T47D (cell line): ENCODE measurements at regions not wholly inside any gene's neighbourhood (a gene's known extent, or its start where the extent isn't known, plus 50 kb on each side); places are given as distances from the start of the nearest gene placed in this dataset.
"Not testable (repeated sequence)": the region's sequence is repeated elsewhere in the genome, so short reads cannot be mapped to it uniquely, and the experiment has no call there.

ENCODE experiments used
- DNase-seq, 2 experiments: peaks; one replicate each; pipeline versions ENCODE4 v3.0.0 to v3.0.0-alpha.2; 2011 to 2012; ENCODE audit warnings: low read depth in 1 of 2, low spot score in 1 of 2
- JUND ChIP-seq: IDR thresholded peaks from 2 replicates; pipeline ENCODE4 v1.6.1; 2012; ENCODE audit warnings: low read depth
- in situ Hi-C: cut with HindIII; loops from 2 replicates; pipeline ENCODE4 v1.10.0; 2016; ENCODE audit warnings: low sequenced_read_pairs, low pct_unique_long_range_greater_than_20kb

DNA sequence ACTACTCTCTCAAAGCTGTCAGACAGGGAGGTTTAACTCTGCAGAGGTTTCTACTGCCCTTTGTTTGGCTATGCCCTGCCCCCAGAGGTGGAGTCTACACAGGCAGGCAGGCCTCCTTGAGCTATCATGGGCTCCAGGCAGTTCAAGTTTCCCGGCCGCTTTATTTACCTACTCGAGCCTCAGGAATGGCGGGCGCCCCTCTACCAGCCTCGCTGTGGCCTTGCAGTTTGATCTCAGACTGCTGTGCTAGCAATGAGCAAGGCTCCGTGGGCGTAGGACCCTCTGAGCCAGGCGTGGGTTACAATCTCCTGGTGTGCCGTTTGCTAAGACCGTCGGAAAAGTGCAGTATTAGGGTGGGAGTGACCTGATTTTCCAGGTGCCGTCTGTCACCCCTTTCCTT, 124.3 kb downstream of the PTCHD1 start:
- DNase-seq, in situ Hi-C loops: not testable (repeated sequence)

DNA sequence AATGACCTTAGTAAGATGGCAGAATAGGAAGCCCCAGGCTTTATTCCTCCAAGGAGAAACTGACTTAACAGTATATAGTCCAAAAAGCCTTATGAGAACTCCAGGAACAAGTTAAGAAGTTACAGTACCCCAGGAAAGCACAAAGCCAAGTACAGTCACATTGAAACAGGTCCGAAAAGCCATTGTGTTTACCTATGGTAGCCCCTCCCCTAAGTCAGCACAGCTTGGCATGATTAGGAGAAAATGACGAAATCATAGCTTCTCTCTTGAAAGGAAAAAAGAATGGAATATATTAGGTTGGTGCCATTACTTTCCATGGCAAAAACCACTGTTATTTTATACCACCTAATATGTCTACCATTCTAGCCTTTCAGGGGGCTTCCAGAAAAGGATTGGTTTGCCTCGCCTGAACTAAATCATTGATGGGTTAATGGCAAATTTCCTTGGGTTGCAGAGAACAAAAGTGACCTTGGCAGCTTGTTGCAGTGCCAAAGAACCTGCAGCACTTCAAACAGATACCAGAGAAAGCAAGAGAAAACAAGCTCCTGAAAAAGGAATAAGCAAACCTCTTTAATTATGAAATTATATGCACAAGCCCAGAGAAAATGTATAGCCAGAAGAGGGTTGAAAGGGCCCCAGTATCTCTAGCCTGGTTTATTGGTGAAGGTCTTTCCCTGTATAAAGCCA, 130.6 kb downstream of the PTCHD1 start:
- in situ Hi-C loops, result no loop called here
- no peak for DNase-seq
- TF ChIP-seq JUND, result no peak

DNA sequence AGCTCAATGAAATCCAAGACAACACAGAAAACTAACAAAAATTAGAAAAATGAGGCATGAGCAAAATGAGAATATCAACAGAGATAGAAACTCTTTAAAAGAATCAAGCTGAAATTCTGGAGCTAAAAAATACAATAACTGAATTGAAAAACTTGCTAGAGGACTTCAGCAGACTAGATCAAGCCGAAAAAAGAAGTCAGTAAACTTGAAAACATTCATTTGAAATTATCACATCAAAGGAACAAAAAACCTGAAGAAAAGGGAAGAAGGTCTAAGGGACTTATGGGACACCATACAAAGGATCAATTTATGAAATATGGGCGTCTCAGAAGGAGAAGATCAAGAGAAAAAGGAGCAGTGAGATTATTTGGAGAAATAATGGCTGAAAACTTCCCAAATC, 131.3 kb downstream of the PTCHD1 start:
- no peak for TF ChIP-seq JUND
- in situ Hi-C loops, result no loop called here
- no peak for DNase-seq

DNA sequence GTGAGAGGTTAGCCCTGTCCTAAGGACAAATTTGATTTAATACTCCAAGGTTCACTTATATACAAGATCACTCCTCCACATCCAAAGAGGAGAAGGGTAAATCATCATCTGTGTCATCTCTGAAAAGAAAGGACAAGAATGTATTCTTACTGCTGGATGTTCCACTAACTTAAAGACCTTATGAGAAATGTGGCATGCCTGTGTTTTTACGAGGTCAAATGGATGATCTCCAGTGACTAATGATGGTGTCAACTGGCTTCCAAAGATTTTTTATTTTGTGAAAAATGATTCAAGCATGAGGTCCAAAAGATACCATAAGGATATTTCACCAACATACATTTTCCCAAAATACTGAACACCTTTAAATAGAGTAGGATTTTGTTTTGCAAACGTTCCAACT, 143.4 kb downstream of the PTCHD1 start:
- no peak for TF ChIP-seq JUND
- no peak for DNase-seq
- in situ Hi-C loops, result no loop called here

DNA sequence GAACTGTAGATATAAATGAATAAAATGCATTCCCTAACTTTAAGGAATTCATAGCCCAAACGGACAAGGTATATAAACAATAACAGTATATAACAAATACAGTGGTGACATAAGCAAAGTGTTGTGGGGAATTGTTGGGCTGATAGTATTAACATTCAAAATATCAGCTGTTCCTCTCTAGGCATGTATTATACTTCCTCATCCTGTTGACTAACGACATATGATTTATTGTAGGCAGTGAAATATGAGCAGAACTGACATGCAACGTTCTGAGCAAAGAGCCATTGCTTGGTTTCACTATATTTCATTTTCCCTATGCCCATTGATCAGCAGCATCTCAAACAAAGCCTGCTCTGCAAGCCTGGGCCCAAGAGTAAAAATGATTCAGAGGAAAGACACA, 143.9 kb downstream of the PTCHD1 start:
- TF ChIP-seq JUND, result no peak
- DNase-seq, result no peak
- in situ Hi-C loops, result no loop called here

DNA sequence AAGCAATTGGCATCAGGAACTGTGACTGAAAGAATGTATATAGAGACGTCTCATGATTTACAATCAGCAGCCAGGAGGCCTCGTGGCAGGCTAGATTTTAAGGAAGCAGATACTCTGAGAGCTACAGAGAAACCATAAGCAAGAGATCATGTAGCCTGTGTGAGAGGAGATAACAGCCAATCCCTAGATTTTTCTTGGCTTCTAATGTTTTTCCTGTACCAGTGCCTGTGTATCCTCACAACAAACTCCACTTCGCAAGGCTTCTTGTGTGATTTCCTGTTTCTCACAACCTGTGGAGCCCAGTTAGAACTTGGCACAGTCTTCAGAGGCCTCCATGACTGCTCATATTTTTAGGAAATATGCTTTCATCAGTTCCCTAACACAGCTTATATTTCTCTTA, 147.9 kb downstream of the PTCHD1 start:
- TF ChIP-seq JUND, result no peak
- DNase-seq, result no peak
- in situ Hi-C loops, result no loop called here

DNA sequence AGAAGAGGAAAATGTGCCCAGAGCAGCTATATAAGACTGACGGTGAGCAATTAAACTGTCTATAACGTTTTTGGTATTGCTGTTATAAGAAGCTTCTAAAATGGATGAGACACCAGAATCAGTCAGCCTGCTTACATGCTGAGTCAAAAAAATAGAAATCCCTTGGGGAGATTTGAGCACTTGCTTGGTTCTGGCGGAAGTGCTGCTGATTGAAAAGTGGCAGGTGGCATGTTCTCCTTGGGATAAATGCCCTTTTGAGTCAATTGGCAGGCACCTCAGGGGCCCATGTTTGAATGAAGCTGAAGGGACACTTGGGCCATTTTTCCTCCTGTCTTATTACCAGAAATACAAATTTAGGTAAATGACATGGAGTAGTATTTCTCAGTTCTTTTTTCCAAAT, 148.7 kb downstream of the PTCHD1 start:
- DNase-seq, result no peak
- TF ChIP-seq JUND, result no peak
- in situ Hi-C loops, result no loop called here

DNA sequence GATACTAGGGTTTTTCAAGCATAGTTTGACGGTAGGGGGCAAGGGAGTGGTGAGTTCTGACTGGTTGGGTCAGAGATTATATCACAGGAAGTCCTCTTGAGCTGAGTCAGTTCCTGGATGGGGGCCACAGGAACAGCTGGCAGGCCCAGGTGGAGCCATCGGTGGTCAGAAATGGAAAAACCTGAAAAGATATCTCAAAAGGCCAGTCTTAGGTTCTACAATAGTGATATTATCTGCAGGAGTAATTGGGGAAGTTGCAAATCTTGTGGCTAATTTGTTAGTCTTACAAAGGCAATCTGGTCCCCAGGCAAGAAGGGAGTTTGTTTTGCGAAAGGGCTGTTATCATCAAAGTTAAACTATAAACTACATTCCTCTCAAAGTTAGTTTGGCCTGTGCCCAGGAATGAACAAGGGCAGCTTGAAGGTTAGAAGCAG, 159.3 kb downstream of the PTCHD1 start:
- peak; percentile 72; the same call in 1 of the 2 replicates for TF ChIP-seq JUND
- peak in 1 of 2 experiments; percentile 49 for DNase-seq
- in situ Hi-C loops, result no loop called here

DNA sequence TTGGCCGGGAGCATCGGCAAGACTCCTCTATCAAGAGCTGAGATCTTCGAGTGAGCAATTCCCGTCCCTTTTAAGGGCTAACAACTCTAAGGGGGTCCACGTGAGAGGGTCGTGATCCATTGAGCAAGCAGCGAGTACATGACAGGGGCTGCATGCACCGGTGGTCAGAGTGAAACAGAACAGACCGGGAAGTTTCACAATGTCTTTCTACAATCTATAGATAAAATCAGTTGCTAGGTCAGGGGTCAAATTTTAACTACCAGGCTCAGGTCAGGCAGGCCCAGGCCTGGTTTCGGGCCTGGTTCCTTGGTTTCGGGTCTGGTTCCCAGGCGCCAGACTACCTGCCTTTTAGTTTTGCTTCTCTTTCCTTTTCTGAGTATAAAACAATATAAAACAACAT, 160.1 kb downstream of the PTCHD1 start:
- in situ Hi-C loops, result no loop called here
- DNase-seq, result no peak
- no peak for TF ChIP-seq JUND

DNA sequence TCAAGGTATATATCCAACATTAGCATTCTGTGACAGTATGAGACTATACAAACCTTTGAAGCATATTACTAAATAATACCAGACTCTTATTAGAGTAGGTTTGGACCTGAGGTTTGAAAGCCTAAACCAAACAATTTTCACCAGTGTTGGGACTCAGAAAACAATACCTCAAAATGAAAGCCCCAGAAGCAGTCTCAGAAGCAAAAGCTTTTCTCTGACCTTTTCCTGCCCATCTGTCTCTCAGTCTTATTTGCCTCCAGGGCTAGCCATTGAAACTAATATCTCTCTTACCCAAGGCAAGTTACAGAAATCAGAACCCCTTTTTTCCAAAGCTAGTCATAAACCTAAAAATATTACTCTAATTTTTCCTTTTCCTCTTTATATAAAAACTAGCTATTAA, 163.3 kb downstream of the PTCHD1 start:
- TF ChIP-seq JUND, result no peak
- in situ Hi-C loops, result no loop called here
- no peak for DNase-seq

DNA sequence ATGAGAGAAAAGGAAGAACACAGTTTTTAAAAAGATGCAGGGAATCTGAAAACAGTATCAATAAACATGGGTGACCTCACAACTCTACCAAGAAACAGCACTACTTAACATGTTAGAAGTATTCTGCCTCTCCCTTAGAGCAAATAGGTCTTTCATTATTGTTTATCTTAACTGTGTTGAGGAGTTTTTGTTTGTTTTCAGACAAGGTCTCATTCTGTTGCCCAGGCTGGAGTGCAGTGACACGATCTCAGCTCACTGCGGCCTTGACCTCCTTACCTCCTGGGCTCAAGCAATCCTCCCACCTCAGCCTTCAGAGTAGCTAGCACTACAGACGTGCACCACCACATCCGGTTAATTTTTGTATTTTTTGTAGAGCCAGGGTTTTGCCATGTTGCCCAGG, 165.3 kb upstream of the PRDX4 start:
- TF ChIP-seq JUND, result peak; percentile 9; the same call in 1 of the 2 replicates
- in situ Hi-C loops, result no loop called here
- peak in 1 of 2 experiments; percentile 54 for DNase-seq

DNA sequence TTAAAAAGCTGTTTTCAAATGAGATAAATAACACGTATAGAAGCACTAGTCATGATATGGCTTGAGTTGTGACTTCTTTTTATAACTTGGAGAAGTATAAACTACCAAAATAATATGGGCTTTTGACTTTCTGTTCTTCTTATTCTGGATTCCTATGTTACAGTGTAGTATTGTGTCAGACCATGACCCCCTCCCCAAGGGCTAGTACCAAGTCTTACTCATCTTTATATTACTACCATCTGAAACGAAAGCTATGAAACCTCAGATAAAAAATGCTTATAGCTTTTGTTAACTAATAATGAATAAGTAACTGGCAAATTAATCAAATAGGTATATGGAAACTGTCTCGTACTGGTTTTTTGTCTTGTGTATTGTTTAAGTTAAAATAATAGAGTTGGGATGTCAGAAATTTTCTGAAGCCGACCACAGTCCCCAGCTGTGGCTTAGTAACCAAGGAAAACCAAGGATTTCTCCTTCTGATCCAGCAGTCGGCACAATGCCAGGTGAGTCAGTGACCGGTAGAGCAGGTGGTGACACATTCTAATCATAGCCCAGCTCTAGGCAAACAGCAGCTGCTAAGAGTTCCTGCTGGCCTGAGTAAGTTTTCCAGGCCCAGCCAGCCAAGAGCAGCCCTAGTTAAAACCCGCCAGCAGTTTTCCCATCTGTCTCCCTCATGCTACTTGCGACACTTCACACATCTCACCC, 163.3 kb upstream of the PRDX4 start:
- TF ChIP-seq JUND, result peak; percentile 94
- peak; percentile 29 to 96 for DNase-seq
- in situ Hi-C loops, result no loop called here

DNA sequence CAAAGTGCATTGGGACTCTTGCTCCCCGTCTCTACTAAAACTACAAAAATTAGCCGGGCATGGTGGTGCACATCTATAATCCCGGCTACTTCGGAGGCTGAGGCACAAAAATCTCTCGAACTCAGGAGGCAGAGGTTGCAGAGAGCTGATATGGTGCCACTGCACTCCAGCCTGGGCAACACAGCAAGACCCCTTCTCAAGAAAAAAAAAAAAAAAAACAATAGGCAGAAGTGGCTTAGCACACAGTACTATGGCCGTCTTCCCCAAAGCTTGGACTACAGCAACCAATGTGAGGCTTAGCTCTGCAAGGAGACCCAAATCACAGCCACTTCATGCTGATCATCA, 162.8 kb upstream of the PRDX4 start:
- in situ Hi-C loops, result no loop called here
- no peak for TF ChIP-seq JUND
- DNase-seq, result no peak

DNA sequence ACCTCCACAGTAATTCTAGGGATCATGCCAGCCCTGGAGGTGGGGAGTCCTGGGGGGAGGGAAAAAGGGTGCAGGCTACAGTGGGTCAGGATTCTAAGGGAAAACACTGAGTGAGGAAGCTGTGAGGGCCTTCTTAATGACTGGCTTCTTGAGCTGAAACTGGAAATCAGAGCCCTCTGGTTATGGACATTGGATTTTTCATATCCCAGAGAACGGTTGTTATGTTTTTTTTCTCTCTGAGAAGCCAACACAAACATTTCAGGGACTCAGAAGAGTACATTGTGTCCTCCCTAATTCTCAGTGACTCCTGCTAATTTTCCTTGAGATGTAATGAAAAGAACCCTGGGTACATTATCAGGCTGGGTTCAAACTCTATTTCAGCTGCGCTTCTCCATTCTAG, 162.4 kb upstream of the PRDX4 start:
- no peak for TF ChIP-seq JUND
- in situ Hi-C loops, result no loop called here
- DNase-seq, result no peak
